ENCODE measurements at regions not wholly inside any gene's neighbourhood (a gene's known extent, or its start where the extent isn't known, plus 50 kb on each side); places are given as distances from the start of the nearest gene placed in this dataset.

- no peak for DNase-seq
- Histone ChIP-seq H3K27me3 (ENCODE audit: control insufficient read depth, insufficient read depth, low read length) (no peaks in the 10 kb centered on the region), H3K36me3 (replicated peaks; ENCODE audit: control insufficient read depth, insufficient read depth, low read length) (no peaks in the 10 kb centered on the region), H3K4me3 (ENCODE audit: insufficient read depth, low read depth, low read length) (no peak overlapping the region)
These were observed 129.8 kb downstream of the UGT8 start for GRCh38 chr4:114728426-114728825.

- H3K36me3 ChIP-seq (replicated peaks; ENCODE audit: control insufficient read depth, insufficient read depth, low read length): no peaks in the 10 kb centered on the region
- H3K4me3 ChIP-seq (ENCODE audit: insufficient read depth, low read depth, low read length): no peak overlapping the region
- no peaks in the 10 kb centered on the region for H3K27me3 ChIP-seq (ENCODE audit: control insufficient read depth, insufficient read depth, low read length)
- peak; percentile 17 for DNase-seq
These were observed 130.6 kb downstream of the UGT8 start for GRCh38 chr4:114729068-114729738.

DNA sequence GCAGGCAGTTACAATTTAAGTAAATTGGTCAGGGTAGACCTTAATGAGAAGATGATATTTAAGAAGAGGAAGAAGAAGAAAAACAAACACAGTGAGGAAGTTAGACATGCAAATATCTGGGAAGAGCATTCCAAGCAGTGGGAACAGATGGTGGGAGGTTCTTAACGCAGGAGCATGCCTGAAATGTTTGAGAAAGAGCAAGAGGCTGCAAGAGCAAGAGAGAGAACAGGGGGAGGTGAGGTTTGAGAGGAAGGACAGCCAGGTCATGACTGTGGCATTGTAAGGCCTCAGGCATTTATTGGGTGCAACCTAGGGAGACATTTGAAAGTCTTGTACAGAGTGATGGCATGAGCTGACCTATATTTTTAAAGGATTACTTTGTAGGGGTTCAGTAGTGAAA lies 136.0 kb downstream of the UGT8 start:
- H3K36me3 ChIP-seq (replicated peaks; ENCODE audit: control insufficient read depth, insufficient read depth, low read length): no peaks in the 10 kb centered on the region
- no peak overlapping the region for H3K4me3 ChIP-seq (ENCODE audit: insufficient read depth, low read depth, low read length)
- peak; percentile 8 for DNase-seq
- no peaks in the 10 kb centered on the region for H3K27me3 ChIP-seq (ENCODE audit: control insufficient read depth, insufficient read depth, low read length)

DNA sequence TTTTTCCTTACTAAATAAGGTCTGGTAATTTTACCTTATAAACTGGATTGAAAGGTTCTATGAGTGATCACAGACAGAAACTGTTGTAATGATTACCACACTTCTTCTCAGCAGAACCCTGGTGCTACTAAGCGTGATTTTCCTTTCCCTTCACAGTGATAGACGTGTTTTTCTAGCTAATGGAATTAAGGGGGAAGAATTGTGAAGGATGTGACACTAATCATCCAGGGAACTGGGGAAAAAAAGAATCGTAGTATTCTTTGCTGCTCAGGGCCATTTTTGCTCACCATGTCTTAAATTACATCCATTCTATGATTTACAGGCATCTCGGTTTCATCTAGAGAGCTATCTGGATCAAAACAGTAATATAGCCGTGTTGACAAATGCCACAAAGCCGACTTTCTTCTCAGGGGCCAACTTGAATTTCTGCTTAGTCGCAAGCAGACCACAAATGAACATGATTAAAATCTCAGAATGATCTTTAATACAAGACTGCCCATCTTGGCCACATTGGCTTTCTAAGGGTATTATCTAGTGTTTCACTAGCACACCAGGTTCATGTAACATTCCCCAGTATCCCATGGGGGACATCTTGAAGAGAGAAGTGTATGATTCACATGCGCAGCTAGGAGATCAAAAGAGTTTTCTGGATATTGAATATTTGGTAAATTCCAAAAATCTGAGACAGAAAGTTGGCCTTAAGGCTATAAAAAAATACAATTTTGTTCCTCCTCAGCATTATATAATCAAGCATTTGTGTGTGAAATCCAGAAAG lies 154.0 kb downstream of the UGT8 start:
- no peak for DNase-seq
- H3K36me3 ChIP-seq (replicated peaks; ENCODE audit: control insufficient read depth, insufficient read depth, low read length): no peaks in the 10 kb centered on the region
- no peaks in the 10 kb centered on the region for H3K27me3 ChIP-seq (ENCODE audit: control insufficient read depth, insufficient read depth, low read length)
- H3K4me3 ChIP-seq (ENCODE audit: insufficient read depth, low read depth, low read length): no peak overlapping the region

GRCh38 chr4:114754616-114755015 lies 156.0 kb downstream of the UGT8 start:
- H3K27me3 ChIP-seq (ENCODE audit: control insufficient read depth, insufficient read depth, low read length): no peaks in the 10 kb centered on the region
- no peaks in the 10 kb centered on the region for H3K36me3 ChIP-seq (replicated peaks; ENCODE audit: control insufficient read depth, insufficient read depth, low read length)
- no peak for DNase-seq
- H3K4me3 ChIP-seq (ENCODE audit: insufficient read depth, low read depth, low read length): no peak overlapping the region

DNA sequence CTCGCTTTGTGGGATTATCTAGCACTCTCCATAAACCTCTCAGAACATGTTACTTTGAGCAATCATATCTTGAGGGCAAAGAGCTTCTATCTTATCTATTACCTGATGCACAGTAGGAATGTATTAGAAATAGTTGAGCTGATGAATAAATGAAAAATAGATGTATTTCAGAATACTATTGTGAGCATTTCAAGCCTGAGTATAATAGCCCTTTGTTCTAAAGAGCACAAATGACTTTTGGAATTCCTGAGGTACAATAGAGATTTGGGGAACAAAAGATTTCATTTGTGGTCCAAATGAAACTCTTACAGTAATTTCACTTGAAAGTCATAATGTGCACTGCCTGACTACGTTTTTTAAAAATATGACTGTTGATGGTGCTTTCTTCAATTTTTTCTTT lies 159.5 kb downstream of the UGT8 start:
- no peak for DNase-seq
- no peak overlapping the region for H3K4me3 ChIP-seq (ENCODE audit: insufficient read depth, low read depth, low read length)
- H3K27me3 ChIP-seq (ENCODE audit: control insufficient read depth, insufficient read depth, low read length): no peaks in the 10 kb centered on the region
- no peaks in the 10 kb centered on the region for H3K36me3 ChIP-seq (replicated peaks; ENCODE audit: control insufficient read depth, insufficient read depth, low read length)

DNA sequence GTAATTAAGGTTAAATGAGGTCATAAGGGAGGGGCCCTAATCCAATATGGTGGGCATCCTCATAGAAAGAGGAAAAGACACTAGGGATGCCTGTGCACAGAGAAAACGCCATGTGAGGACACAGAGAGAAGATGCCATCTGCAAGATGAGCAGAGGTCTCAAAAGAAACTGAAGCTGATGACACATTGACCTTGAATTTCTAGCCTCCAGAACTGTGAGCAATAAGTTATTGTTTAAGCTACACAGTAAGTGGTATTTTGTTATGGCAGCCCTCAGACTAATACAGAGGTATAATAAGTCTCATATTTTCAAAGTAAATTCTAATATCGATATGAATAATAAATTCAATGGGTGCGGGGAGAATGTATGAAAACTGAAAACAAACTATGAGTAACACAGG lies 169.9 kb downstream of the UGT8 start:
- Histone ChIP-seq H3K27me3 (ENCODE audit: control insufficient read depth, insufficient read depth, low read length) (no peaks in the 10 kb centered on the region), H3K36me3 (replicated peaks; ENCODE audit: control insufficient read depth, insufficient read depth, low read length) (no peaks in the 10 kb centered on the region), H3K4me3 (ENCODE audit: insufficient read depth, low read depth, low read length) (no peak overlapping the region)
- DNase-seq: no peak

GRCh38 chr4:114770624-114771023 lies 172.0 kb downstream of the UGT8 start:
- no peak for DNase-seq
- H3K36me3 ChIP-seq (replicated peaks; ENCODE audit: control insufficient read depth, insufficient read depth, low read length): no peaks in the 10 kb centered on the region
- H3K27me3 ChIP-seq (ENCODE audit: control insufficient read depth, insufficient read depth, low read length): no peaks in the 10 kb centered on the region
- no peak overlapping the region for H3K4me3 ChIP-seq (ENCODE audit: insufficient read depth, low read depth, low read length)

GRCh38 chr4:114773339-114773738 lies 174.7 kb downstream of the UGT8 start:
- H3K27me3 ChIP-seq (ENCODE audit: control insufficient read depth, insufficient read depth, low read length): no peaks in the 10 kb centered on the region

More at GRCh38 chr4:114773339-114773738, 174.7 kb downstream of the UGT8 start:
- no peaks in the 10 kb centered on the region for H3K36me3 ChIP-seq (replicated peaks; ENCODE audit: control insufficient read depth, insufficient read depth, low read length)
- no peak for DNase-seq
- no peak overlapping the region for H3K4me3 ChIP-seq (ENCODE audit: insufficient read depth, low read depth, low read length)

Data from H7 (cell line).